ENCODE measurements at regions not wholly inside any gene's neighbourhood (a gene's known extent, or its start where the extent isn't known, plus 50 kb on each side); places are given as distances from the start of the nearest gene placed in this dataset.

DNA sequence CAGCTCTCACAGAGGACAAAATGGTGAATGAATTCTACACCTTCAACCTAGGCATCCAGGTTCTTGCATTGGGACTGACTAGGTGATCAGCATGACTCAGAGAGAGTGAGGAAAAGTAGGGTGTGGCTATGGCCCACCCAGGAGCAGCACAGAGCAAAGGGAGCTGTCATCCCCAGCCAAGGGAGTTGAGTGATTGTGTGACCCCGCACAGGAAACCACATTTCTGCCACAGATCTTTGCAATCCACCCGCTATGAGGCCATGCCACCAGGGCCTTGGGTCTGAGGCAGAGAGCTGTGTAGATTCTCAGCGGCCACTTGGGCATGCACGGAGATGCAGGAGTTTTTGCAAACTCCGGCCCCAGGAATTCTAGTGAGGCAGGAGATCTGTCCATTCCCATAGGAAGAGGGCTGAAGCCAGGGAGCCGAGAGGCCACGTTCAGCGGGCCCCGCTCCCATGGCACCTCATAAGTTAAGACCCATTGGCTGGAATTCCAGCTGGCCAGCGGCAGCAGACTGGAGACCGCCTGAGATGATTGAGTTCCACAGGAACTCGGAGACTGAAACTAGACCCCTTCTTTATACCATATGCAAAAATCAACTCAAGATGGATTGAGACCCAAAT, 75.9 kb downstream of the NAA11 start:
- TF ChIP-seq, protein P1, sequence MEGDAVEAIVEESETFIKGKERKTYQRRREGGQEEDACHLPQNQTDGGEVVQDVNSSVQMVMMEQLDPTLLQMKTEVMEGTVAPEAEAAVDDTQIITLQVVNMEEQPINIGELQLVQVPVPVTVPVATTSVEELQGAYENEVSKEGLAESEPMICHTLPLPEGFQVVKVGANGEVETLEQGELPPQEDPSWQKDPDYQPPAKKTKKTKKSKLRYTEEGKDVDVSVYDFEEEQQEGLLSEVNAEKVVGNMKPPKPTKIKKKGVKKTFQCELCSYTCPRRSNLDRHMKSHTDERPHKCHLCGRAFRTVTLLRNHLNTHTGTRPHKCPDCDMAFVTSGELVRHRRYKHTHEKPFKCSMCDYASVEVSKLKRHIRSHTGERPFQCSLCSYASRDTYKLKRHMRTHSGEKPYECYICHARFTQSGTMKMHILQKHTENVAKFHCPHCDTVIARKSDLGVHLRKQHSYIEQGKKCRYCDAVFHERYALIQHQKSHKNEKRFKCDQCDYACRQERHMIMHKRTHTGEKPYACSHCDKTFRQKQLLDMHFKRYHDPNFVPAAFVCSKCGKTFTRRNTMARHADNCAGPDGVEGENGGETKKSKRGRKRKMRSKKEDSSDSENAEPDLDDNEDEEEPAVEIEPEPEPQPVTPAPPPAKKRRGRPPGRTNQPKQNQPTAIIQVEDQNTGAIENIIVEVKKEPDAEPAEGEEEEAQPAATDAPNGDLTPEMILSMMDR (IDR thresholded peaks at IDR 0.05 in 8 of 11, conservative IDR thresholded peaks at IDR 0.05 in 3 of 11), result no peak
- no peak for TF ChIP-seq POLR2AphosphoS5 (IDR thresholded peaks at IDR 0.05)
